GM12892 (cell line): ENCODE measurements at regions not wholly inside any gene's neighbourhood (a gene's known extent, or its start where the extent isn't known, plus 50 kb on each side); places are given as distances from the start of the nearest gene placed in this dataset.

ENCODE experiments used
- DNase-seq: peaks from one replicate; pipeline ENCODE4 v3.0.0; 2011; ENCODE audit not compliant: insufficient read length
- FAIRE-seq: peaks from 2 replicates; lab custom pipeline; 2011; peaks lifted over from hg19 to GRCh38; lab: Jason Lieb, UNC
- POLR2A ChIP-seq: IDR thresholded peaks from 2 replicates; pipeline ENCODE4 v1.6.1; 2011; ENCODE audit warnings: low read depth, low read length, control low read depth
- POLR2AphosphoS5 ChIP-seq: IDR thresholded peaks from 2 replicates; pipeline ENCODE4 v1.6.1; 2011; ENCODE audit warnings: low read depth, low read length, control low read depth
- TAF1 ChIP-seq: IDR thresholded peaks from 2 replicates; pipeline ENCODE4 v1.6.1; 2011; ENCODE audit warnings: low read depth, mild to moderate bottlenecking, control low read depth, low read length, borderline replicate concordance

DNA sequence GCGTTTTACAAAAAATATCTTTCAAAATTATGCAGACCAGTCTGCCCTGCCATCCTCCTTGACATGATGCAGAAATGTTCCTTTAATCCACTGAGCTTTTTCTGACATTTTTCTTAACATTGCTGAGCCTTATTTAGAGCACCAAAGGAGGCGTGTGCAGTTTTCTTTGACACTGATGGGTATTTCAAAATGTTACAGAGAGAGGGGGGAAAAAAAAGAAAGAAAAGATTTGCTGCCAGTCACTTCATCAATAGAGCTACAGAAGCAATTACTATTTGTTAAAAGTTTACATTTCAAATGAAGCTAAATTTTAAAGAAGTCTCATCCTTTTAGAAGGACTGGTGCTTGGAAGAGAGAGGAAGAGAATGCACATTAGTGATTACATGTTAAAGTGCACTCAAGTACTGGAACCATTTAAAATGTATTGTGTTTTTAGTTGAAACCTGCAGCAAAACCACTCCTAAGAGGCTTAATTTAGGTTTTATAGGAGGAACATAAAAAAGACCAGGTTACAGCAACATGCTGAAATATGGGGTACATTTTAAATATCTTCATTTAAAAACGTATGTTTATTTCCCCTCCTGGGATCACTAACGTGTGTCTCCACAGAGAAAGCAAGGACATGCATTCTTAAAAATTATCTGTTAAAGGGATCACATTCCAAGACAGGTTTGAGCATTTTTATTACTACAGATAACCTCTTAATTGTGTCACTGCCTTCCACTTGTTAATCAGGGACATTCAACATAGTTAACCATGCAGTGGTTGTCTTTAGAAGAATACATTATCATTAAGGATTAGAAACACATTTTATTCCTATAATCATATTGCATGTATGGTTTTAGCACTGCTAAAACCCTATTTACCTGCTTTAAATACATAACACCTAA, 258.4 kb downstream of the MEIS1 start:
- no peak for DNase-seq
- FAIRE-seq, result no peak
- no peak for TF ChIP-seq POLR2AphosphoS5
- no peak for TF ChIP-seq TAF1
- no peak for TF ChIP-seq POLR2A

DNA sequence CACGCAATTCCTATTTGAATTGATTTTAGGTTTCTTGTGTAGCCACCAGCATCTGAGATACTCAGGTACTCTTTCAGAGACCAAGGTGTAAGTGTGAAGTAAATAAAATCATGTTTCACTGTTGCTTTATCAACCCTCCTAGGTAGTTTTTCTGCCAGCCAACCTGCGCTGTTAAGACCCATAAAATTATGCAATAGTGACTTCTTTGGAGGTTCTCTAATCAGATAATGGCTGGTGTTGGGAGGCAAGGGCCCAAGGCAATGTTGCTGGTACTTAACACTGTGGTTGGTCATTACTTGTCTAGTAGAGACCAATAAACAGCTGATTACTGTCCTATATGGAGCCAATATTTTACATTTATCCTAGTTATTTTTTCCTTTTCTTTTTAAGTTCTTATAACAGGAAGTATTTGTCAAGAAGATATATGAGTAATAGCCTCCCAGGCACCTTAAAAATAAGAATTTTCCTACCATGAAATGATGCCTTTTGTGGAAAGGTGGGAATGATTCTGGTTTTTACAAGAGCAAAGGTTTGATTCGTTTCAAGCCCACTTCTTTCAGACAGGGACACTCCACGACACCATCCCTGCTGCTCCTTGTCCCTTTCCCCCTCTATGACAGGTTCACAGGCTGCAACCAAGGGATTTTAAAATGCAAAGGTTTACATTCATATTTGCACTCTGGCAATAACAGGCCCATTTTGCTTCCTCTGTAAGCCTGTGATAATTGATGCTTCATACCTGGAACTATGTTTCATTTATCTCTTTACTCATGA, 259.3 kb downstream of the MEIS1 start:
- FAIRE-seq (no peak), DNase-seq (no peak)
- TF ChIP-seq TAF1, result no peak
- no peak for TF ChIP-seq POLR2A

DNA sequence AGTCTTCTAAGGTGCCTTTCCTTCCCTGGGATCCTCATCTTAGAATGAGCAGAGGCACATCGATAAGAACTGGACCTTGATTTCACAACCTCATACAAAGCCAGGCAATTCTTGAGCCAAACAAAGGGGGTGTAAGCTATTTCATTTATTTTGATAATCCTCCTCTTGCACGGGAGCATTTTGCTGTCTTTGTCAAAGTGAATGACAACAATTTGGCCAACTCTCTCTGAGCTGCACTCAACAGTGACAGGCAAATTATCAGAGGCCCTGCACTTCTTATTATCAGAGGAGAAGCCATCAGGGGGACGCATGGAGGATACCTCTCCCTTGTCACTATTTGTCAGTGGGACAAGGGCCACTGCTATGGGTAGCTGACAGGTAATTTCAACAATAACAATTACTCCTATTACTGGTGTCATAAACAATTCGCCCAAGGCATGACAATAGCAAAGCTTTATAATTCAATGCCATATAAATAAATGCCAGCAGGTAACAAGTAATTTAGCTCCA, 260.4 kb downstream of the MEIS1 start:
- TF ChIP-seq POLR2AphosphoS5, result no peak
- FAIRE-seq (no peak), DNase-seq (no peak)

DNA sequence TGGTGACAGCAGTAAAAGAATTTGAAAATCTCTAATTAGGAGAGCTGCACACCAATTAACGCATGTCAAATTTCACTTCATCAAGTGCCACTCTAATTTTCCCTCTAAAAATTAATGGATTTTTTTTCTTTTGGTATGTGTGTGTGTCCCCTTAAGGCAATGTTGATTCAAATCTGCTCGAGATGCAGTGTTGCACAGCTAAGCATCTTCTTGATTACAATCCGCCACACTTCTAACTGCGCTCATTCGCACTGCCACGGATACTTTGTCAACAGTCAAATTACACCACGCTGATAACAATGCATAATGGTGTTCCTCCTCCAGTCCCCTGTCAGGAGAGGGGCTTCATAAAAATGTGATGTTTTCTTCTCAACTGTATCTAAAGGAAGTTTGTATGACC, 261.4 kb downstream of the MEIS1 start:
- no peak for DNase-seq
- FAIRE-seq, result no peak
- TF ChIP-seq POLR2AphosphoS5 (no peak), TAF1 (no peak), POLR2A (no peak)

DNA sequence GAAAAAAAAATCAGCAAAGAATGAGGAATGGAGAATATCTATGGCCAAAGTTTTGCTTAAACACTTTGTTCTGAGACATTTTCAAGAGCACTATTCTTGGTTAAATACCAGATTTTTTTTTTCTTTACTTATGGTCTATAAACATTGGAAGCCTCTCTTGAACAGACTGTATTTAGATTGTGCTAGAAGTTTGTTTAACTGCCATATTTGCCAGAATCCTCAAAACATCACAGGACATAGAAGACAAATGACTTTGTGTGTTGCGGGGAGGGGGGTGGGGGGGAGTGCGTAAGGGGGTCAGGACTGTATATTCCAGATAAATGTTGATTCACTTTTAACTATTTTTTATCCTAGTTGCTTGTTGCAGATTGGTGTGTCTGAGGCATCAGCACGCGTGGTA, 262.0 kb downstream of the MEIS1 start:
- no peak for DNase-seq
- no peak for FAIRE-seq
- no peak for TF ChIP-seq TAF1
- TF ChIP-seq POLR2AphosphoS5, result no peak
- TF ChIP-seq POLR2A, result no peak

DNA sequence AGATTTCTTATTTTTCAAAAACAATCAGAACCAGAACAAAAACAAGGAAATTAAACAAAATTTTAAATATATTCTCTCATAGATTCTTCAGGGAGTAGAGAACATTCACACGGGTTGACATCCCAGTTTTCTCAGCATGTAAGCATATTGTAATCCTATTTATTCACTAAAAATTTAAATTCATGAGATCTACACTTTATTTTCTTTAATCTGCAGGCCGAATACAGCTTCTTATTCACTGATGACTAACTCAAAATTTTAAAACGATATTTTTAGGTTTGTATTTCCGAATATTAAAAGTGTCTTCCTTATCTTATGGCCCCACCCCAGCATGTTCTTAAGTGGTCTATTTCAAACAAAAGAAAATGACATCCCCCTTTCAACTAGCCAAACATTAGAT, 262.4 kb downstream of the MEIS1 start:
- TF ChIP-seq POLR2A (no peak), POLR2AphosphoS5 (no peak), TAF1 (no peak)
- DNase-seq, result no peak
- FAIRE-seq, result no peak

DNA sequence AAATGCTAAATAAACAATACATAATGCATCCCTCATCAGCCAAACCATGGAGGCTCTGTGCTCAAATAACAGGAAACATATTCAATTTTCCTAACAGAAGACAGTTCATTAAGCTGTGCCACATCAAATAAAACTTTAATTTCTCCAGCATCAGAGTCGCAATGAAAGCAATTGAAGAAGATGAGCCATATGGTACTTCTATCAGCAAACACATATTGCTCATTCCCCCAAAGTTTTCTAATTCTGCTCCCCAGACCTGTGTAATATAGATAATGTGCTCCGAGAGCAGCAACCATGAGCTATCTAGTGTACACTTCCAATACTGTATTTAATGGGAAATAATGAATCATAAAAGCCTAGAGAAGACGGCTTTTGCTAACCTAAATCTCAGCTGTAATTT, 263.2 kb downstream of the MEIS1 start:
- TF ChIP-seq POLR2AphosphoS5 (no peak), TAF1 (no peak), POLR2A (no peak)
- FAIRE-seq (no peak), DNase-seq (no peak)

DNA sequence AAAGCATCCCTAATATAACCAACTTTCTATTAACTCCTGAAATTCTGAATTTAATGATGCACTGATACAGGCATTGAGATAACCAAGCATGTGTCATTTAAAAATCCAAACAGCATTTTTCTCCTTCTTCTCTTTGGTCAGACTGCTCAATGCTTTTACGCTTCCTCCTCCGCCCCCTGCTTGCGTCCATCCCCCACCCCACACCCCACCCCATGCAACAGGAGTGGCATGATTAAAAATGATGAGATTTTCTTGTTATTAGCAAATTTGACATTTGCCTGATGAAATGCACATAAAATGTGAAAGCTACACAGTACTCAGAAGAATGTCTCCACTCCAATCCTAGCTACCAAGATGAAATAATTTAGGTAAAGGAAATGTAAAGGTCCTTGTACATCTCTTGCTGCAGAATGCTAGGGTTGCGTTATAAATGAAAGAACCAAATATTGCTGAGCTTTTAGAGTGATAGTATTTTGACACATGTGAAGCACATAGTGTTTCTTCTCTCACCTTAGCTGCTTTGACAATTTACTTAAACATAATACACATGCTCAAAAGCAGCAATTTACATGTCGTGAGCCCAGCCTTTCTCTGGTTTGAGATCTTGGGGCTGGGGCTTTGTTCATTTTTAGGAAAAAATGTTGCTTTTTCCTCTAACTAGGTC, 263.8 kb downstream of the MEIS1 start:
- FAIRE-seq (no peak), DNase-seq (no peak)
- TF ChIP-seq POLR2A, result no peak
- no peak for TF ChIP-seq TAF1
- no peak for TF ChIP-seq POLR2AphosphoS5

DNA sequence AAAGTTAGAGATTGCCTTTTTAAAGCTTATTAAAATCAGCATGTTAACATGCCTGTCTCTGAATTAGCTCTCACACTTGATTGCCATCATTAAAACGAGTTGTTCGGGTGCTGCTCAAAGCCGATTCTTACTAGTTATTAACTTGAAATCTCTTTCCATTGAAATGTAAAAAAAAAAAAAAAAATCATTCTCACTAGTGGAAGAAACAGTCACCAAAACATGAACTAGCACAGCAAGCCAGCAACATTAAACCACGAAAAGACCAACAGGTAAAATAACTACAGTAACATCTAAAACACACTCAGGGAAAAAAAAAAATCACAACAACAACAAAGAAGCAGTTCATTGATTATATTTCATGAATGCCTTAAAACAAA, 264.5 kb downstream of the MEIS1 start:
- FAIRE-seq, result no peak
- no peak for TF ChIP-seq POLR2AphosphoS5
- no peak for TF ChIP-seq TAF1
- no peak for TF ChIP-seq POLR2A
- DNase-seq, result no peak

DNA sequence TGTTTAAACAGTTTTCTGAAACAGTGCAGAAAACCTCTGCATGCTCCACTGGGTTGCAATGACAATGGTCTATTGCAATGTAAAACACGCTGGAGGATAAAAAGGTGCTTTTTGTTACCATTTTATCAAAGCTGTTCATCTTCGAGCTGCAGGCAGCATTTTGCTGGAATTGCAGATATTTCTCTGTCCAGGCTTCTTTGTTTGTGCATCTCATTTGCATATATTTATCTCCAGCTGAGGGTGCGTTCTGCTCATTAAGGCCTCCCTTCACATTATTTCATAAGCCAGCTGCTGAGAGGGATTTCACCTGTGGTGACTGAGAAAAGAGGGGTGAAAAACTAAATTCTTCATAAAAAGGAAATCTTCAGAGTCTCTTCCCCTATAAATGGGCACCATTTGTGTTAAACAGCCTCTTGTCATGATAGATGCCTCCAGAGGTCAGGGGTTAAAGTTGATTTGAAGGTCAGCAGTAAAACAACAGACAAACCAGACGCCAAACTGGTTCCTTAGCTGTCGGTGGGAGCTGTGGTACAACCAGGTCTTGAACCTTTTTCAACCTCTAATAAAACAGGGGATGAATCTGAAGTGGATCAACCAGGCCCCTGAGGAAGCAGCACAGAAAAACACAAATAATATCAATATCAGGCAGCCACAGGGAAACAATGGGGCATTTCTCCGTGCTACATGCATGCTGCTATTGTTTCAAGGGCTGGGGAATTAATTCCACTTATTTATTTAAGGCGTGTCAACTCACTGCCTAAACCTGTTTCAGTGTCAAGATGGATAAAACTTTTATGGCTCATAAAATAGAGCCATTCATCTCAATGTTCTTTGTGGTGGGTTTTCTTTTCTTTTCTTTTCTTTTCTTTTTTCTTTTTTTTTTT, 265.1 kb downstream of the MEIS1 start:
- TF ChIP-seq POLR2AphosphoS5 (no peak), TAF1 (no peak), POLR2A (no peak)
- DNase-seq (no peak), FAIRE-seq (no peak)

DNA sequence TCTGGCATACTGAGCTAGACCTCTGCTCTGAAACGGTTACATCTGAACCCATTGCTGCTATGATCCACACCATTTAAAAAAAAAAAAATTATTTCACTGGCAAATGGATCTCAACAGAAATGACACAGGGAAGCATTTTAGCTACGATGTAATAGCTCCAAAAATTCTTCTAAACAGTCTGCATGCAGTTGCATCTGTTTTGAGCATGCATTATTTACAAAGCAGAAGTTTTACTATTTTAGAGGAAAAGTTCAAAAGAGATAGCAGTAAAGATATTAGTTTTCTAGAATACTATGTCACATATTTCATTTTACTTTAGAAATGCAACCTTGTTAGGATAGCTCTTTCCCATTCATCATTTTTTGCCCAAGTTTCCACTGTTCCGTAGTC, 265.7 kb downstream of the MEIS1 start:
- TF ChIP-seq POLR2AphosphoS5, result no peak
- TF ChIP-seq TAF1, result no peak
- no peak for TF ChIP-seq POLR2A
- DNase-seq (no peak), FAIRE-seq (no peak)
